ENCODE measurements at regions not wholly inside any gene's neighbourhood (a gene's known extent, or its start where the extent isn't known, plus 50 kb on each side); places are given as distances from the start of the nearest gene placed in this dataset.

DNA sequence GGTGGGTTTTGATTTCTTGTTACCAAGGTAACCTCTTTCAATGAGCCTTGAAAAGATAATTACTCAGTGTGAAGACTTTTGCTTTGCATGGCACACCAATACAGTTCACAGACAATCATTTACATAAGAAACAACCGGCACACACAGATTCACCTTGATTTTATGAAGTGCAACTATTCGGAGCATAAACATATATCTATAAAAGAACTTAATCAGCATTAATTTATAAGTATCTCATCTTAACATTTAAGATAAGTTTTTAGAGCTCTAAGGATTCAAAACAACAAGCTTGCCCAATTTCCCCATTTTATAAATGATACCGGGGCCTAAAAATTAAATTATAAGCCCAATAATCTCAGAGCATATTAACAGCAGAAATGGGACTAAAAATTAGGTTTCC lies 85.9 kb upstream of the PCSK2 start:
- DNase-seq = no peak

DNA sequence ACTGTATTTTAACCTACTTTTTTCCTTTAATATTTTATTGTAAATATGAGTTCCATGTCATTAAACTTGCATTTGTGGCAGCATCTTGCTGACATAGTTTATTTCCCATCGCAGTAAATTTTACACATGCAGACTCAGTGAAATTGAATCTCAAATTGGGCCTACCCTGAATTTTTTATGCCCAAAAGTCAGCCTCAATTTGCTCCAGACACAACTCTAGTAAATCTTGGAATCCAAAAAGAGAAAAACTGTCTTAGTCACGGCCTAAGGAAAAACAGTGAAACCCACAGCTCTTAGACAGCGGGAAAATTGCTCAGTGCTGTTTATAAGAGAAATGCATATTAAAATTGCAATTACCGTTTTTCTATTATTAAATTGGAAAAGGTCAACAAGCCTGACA lies 85.3 kb upstream of the PCSK2 start:
- DNase-seq = no peak

DNA sequence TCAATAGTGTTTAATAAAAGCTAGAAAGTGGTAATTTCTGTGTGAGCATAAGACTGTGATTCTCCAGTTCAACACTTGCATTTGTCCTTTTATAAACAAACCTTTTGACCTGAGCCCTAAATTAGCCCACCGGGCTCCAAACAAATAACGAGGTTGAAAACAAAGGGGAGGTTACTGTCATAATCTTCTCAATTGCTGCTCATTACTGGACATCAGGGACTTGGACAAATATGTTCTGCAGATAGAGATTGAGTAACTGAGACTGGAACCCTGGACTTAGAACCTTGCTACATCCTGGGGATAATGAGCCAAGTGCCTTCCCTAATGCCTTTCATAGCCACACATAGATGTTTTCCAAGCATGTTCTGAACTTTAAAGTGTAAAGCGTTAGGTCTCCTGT lies 84.2 kb upstream of the PCSK2 start:
- no peak for DNase-seq

DNA sequence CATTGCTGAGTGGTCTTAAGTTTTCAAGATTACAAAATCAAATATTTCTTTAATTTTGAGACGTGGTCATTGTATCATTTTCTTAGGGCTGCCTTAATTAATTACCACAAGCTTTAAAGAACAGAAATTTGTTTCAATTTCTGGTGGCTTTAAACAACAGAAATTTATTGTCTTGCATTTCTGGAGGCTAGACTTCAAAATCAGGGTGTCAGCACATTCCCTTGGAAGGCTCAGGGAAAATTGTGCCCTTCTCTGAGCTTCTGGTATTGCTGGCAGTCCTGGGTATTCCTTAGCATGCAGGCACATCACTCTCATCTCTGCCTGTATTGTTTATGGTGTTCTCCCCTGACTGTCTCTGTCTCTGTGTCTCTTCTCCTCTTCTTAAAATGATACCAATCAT lies 76.0 kb upstream of the PCSK2 start:
- DNase-seq = no peak

DNA sequence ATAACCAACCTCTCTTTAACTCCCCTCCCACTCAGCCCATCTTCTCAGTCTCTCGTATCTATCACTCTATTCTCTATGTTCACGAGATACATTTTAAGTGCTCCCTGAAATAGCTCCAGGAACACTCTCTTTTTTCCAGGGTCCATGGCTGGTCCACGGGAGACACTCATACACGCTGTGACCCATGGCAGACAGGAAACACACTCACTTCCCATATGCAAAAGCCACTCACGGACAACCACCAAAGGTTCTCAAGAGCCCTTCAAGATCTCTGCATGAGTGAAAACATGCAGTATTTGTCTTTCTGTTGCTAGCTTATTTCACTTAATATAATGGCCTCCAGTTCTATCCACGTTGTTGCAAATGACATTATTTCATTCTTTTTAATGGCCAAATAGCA lies 71.4 kb upstream of the PCSK2 start:
- DNase-seq = no peak

DNA sequence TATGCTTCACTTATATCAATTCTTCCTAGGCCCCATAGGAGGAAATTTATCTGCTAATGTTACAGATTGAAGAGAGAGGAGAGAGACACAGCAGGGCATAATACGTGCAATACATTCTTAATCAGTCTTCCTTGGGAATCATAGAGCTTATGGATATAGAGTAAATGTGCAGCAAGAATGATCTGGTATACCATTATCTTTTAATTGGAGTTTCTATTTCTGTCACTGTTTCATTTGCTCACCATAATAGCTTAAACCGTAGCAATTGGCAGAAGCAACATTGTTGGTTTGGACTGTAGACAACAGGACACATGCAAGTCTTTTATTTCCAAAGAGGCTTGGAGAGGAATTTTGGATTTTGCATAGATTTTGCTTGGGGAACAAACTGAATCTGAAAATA lies 68.1 kb upstream of the PCSK2 start:
- DNase-seq = no peak

DNA sequence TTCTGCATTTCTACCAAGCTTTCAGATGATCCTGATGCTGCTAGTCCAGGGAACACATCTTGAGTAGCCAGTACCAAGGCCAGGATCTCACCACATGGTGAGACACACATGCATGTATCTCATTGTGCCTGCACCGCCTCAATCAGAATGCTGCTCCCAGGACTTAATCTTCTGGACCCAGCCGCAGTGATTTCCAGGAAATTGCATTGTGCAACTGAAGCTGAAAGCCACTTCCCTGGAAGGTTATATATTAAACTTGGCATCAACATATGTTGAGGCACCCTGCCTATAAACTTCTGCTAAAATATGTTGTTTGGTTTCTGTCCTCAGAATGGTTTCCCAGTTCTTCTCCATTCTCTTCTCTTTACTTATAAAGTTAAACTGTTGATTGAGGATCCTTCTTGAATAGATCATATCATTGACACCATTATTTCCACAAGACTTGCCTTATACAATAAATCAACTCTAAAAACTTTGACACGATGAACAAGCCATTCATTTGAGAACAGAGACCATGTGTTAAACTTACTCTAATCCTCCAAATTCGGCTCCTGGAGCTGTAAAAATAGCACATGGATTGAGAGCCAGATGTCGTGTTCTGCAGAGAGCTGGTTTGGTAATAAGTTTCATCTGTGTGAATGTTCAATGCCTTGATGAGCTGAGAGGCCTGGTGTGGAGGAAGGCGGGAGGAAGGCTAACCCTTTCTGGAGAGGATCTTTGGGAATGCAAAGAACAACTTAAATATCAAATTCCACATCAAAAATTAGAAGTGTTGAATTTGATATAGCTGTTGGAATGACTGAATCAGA lies 65.0 kb upstream of the PCSK2 start:
- DNase-seq = no peak

DNA sequence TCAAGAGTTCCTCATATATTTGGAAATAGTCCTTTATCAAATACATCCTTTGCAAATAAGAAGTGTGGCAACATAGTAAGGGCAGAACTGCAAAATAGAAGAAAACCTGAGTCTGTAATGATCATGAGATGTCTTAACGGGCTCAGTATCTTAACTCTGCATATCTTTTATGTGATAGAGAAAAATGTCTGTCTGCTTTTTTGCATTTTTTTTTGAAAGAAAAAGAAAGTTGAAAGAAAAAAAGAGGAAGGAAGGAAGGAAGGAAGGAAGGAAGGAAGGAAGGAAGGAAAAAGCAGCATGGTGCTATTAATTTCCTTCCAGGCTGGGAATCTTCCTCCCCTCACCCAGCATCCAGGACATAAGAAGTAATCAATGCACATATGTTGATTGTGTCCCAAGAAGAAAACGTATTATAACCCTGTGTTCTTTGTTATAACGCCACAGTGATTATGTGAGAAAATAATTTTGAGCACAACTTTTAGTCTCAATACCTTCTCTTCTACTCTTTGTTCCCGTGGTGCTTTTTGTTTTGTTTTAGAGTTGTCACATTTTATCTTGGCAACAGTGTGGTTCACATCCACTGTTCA lies 58.7 kb upstream of the PCSK2 start:
- DNase-seq = no peak

DNA sequence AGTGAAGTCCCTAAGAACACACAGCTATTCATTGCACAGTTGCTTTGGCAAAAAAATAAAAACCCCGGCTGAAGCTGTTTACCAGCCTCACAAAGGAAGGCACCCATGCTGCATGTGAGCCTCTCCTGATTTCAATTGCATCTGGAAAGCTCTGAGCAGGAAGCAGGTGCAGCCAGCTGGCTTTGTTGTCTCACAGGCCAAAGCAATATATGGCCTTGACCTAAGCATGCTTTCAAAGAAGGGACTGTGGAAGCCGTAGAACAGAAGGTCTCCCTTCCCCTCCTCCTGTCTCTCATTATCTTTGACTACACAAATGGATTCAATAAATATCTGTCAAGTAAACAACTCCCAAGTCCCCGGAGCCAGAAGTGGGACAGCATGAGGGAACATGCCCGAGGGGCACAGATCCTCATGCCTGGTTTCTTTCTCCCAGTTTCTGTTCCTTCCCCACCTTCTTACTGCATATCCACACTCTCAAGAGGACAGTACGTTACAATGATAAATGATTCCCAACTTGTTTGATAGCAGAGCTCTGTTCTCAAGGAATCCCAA lies 57.2 kb upstream of the PCSK2 start:
- DNase-seq = peak; percentile 99

DNA sequence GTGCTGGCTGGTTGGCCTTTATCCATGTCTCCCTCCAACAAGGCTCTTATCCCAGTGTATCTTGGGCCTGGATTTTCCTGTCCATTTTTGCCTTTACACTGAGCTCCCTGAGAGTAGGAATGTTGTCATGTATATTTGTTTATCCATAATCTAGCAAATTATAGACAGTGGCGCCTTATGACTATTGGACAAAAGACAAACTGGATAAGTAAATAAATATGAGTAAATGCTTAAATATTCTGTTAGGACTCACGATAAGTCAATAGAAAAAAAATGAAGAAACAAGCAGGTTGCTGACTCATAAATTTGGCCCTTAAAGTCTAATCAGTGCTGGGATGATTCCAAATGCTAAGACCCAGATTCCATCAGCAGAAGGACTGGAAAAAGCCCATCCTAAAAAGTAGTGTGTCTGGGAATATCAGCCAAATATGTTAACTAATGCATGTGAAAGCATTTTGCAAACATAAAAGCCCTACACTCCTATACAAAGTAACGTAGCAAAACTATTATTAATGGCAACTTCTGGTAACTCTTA lies 55.0 kb upstream of the PCSK2 start:
- DNase-seq = peak; percentile 5

DNA sequence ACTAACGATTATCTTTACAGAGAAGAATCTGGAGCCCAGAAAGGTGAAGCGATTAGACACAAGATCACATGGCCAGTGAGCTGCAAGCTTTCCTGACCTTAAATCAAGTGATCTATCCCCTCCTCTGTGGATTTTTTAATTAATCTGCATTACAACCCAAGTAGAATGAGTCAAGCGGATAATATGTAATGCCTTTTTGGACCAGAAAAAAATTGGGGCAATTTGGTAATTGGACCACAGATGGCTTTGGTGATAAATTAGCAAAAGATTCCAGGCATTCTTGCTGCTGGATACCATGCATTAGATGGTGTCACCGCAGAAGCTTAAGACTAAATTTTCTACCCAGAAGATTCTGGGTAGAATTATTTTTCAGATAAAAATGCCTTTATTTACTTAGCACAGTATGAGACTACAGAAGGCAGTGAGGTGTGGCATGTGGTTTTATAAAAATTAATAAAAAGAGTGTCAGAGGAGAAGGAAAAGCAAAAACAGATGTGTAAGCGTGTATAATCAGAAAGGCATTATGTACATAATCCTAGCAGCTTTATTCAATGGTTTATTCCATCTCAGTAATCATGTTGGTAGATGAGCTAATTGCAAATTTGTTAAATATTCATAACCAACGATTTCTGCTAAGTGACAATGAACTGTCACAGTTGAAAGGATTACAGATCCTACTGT lies 53.9 kb upstream of the PCSK2 start:
- DNase-seq = no peak
